Right lobe of liver (tissue), 6 donors: ENCODE measurements at regions not wholly inside any gene's neighbourhood (a gene's known extent, or its start where the extent isn't known, plus 50 kb on each side); places are given as distances from the start of the nearest gene placed in this dataset.

Experiments
- ATAC-seq, 4 donors: fragments of 200-7000 bp; cut with Tn5 transposase; one replicate each; pipeline ENCODE4 v1.9.1; 2020; ENCODE audit warnings: mild to moderate bottlenecking in 4 of 4, moderate library complexity in 4 of 4
- DNase-seq, 3 donors: peaks; one replicate each; pipeline ENCODE4 v3.0.0-alpha.2; 2020
- H3K27ac ChIP-seq, 3 donors: fragments of 200-600 bp; one replicate each; pipeline ENCODE4 v1.8.0; 2022
- H3K27me3 ChIP-seq, 2 donors: fragments of 200-600 bp; one replicate each; pipeline ENCODE4 v1.8.0; 2022
- H3K36me3 ChIP-seq, 4 donors: fragments of 200-600 bp; sonication (generic) in 1 of 4; one replicate each; pipeline versions ENCODE4 v1.5.1 to v1.8.0; 2017 to 2022; ENCODE audit warnings: control low read depth in 1 of 4
- H3K4me1 ChIP-seq, 4 donors: fragments of 200-600 bp; sonication (generic) in 1 of 4; one replicate each; pipeline versions ENCODE4 v1.5.1 to v1.8.0; 2017 to 2022; ENCODE audit warnings: control low read depth in 1 of 4
- H3K4me3 ChIP-seq, 3 donors: fragments of 200-600 bp; one replicate each; pipeline ENCODE4 v1.8.0; 2022
- H3K9me3 ChIP-seq, 4 donors: fragments of 200-600 bp; sonication (generic) in 1 of 4; one replicate each; pipeline versions ENCODE4 v1.5.1 to v1.8.0; 2017 to 2022; ENCODE audit warnings: control low read depth in 1 of 4
- POLR2A ChIP-seq: fragments of 450-650 bp; IDR thresholded peaks from one replicate; pipeline ENCODE4 v1.6.1; 2017; ENCODE audit warnings: antibody characterized with exemption, mild to moderate bottlenecking
- WGBS: methylation state at CpG from one replicate; pipeline ENCODE4 v1.1.6; 2018; ENCODE audit warnings: low coverage, low lambda C conversion rate; ENCODE audit not compliant: insufficient coverage; ENCODE audit errors: missing lambda C conversion rate; 5-methylcytosine and 5-hydroxymethylcytosine counted together
- intact Hi-C, 2 donors: fragments of 100-400 bp; cut with DNase I; formaldehyde crosslinking; loops; one replicate each; pipeline versions ENCODE4 v1.11.2 to v1.14.1; 2022
- TF ChIP-seq, protein P1 (sequence below), 4 donors: fragments of 200-600 bp in 3 of 4; fragments of 450-650 bp in 1 of 4; IDR thresholded peaks; one replicate each; pipeline versions ENCODE4 v1.5.1 to v1.8.0; 2016 to 2022; ENCODE audit warnings: antibody characterized with exemption in 4 of 4, mild to moderate bottlenecking in 2 of 4
- donor health status: DM: no; HTN: yes; CAD: no.
- donor health status: DM: no; HTN: no; CAD: no.
- donor health status: DM: no; HTN: no; CAD: no.
- donor health status: DM: no; HTN: yes; CAD: no.
- donor health status: DM: no; HTN: yes; CAD: no.

DNA sequence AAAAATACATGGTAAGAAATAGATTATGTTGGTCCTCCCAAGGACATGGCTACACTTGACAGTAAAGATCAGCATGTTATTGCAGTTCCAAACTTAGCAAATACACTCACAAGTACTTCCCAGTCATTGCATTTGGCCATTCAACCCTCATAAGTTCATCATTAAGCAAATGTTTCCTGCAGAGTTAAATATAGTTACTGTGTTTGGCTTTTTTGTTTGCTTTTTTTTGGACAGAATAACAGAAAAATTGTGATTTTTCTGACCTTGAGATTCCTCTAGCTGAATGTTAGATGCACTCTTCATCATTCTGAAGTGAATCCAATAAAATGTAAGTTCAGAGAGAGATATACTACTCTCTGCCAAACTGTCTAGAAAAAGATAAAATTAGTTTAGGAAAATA is 295.3 kb downstream of the GPD2 start:
- Histone ChIP-seq H3K27me3 (no peaks in the 10 kb centered on the region), H3K9me3 (no peaks in the 10 kb centered on the region), H3K27ac (no peak overlapping the region), H3K4me3 (no peak overlapping the region), H3K36me3 (no peaks in the 10 kb centered on the region), H3K4me1 (peaks cover 0 to 15% (median 0%) of the 10 kb centered on the region in 4 donors)
- intact Hi-C loops: no loop called here
- no peak for DNase-seq
- no peak for TF ChIP-seq POLR2A
- TF ChIP-seq, protein P1, sequence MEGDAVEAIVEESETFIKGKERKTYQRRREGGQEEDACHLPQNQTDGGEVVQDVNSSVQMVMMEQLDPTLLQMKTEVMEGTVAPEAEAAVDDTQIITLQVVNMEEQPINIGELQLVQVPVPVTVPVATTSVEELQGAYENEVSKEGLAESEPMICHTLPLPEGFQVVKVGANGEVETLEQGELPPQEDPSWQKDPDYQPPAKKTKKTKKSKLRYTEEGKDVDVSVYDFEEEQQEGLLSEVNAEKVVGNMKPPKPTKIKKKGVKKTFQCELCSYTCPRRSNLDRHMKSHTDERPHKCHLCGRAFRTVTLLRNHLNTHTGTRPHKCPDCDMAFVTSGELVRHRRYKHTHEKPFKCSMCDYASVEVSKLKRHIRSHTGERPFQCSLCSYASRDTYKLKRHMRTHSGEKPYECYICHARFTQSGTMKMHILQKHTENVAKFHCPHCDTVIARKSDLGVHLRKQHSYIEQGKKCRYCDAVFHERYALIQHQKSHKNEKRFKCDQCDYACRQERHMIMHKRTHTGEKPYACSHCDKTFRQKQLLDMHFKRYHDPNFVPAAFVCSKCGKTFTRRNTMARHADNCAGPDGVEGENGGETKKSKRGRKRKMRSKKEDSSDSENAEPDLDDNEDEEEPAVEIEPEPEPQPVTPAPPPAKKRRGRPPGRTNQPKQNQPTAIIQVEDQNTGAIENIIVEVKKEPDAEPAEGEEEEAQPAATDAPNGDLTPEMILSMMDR (IDR thresholded peaks at IDR 0.05): no peak
- no peak for ATAC-seq

GRCh38 chr2:156736950-156737349 is 300.8 kb downstream of the GPD2 start:
- Histone ChIP-seq H3K9me3 (no peaks in the 10 kb centered on the region), H3K4me1 (no peaks in the 10 kb centered on the region), H3K4me3 (no peak overlapping the region), H3K36me3 (no peaks in the 10 kb centered on the region), H3K27me3 (no peaks in the 10 kb centered on the region), H3K27ac (no peak overlapping the region)
- intact Hi-C loops: no loop called here
- TF ChIP-seq, protein P1 (IDR thresholded peaks at IDR 0.05): no peak
- no peak for TF ChIP-seq POLR2A
- DNase-seq (no peak), ATAC-seq (no peak)
- WGBS: 65% methylated on average over 4 of the region's 4 CpGs

GRCh38 chr2:156739301-156739700 is 303.1 kb downstream of the GPD2 start:
- Histone ChIP-seq H3K4me1 (no peaks in the 10 kb centered on the region), H3K27me3 (no peaks in the 10 kb centered on the region), H3K4me3 (no peak overlapping the region), H3K36me3 (no peaks in the 10 kb centered on the region), H3K27ac (no peak overlapping the region), H3K9me3 (no peaks in the 10 kb centered on the region)
- ATAC-seq: no peak
- intact Hi-C loops: no loop called here
- TF ChIP-seq, protein P1 (IDR thresholded peaks at IDR 0.05): no peak
- TF ChIP-seq POLR2A: no peak
- WGBS: 45% methylated on average over 3 of the region's 3 CpGs
- no peak for DNase-seq

GRCh38 chr2:156745619-156746018 is 309.4 kb downstream of the GPD2 start:
- Histone ChIP-seq H3K4me1 (no peaks in the 10 kb centered on the region), H3K27me3 (no peaks in the 10 kb centered on the region), H3K9me3 (no peaks in the 10 kb centered on the region), H3K27ac (no peak overlapping the region), H3K36me3 (no peaks in the 10 kb centered on the region), H3K4me3 (no peak overlapping the region)
- TF ChIP-seq POLR2A: no peak
- TF ChIP-seq, protein P1 (IDR thresholded peaks at IDR 0.05): no peak
- no peak for ATAC-seq
- WGBS: 63% methylated on average over 2 of the region's 2 CpGs
- intact Hi-C loops: no loop called here
- DNase-seq: no peak

DNA sequence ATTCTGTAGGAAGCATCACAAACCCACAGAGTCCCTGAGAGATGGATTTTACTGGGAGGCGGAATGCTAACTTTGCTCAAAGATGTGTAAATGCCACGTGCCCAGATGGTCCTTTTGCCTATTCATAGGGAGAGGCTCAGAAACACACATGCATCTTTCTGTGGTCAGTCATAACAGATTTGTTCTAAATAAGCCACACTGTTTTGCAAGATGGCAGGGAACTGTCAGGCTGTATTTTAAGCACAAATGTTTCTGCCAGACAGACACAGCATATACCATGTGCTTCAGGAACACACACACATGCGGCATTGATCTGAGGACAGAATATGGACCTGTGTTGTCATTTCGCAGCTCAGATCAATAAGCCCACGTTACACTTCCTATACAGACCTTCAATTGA is 312.0 kb downstream of the GPD2 start:
- H3K36me3 ChIP-seq: no peaks in the 10 kb centered on the region
- no peaks in the 10 kb centered on the region for H3K27me3 ChIP-seq
- H3K9me3 ChIP-seq: no peaks in the 10 kb centered on the region
- ATAC-seq: no peak
- no peak for DNase-seq
- H3K4me3 ChIP-seq: no peak overlapping the region
- H3K27ac ChIP-seq: no peak overlapping the region
- WGBS: 38% methylated on average over 5 of the region's 5 CpGs
- TF ChIP-seq POLR2A: no peak
- TF ChIP-seq, protein P1 (IDR thresholded peaks at IDR 0.05): no peak
- H3K4me1 ChIP-seq: no peaks in the 10 kb centered on the region
- intact Hi-C loops: no loop called here
